ENCODE measurements at regions not wholly inside any gene's neighbourhood (a gene's known extent, or its start where the extent isn't known, plus 50 kb on each side); places are given as distances from the start of the nearest gene placed in this dataset.
A peak's percentile ranks its signal among the peaks of the same experiment; 100 is the strongest.

DNA sequence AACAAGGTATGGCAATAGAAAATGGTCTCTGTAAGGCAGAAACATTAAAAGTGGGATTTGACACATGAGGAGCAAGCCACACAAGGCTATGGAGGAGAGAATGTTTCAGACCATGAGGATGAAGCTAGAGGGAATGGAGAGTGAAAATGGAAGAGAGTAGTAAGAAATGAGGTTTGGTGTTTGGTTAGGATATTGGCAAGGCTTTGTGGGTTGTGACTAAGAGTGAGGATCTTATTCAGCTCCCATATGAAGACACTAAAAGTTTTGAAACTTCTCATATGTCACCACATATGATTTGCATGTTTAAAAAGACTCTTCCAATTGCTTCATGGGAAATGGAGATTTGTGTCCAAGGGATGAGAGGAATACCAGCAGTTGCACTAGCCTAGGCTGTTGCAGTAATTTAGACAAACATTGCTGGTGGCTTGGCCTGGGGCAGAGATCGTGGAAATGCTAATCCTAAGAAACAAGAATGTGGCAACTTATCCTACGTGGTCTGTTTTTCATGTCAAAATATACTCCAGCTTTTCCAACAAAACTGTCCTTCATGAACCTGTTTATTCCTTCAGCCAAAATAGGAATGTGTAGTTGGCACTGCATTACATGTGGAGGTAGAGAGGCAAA lies 749.0 kb downstream of the PDCD6IP start:
- no peak for DNase-seq (ENCODE audit: low read depth)
- in situ Hi-C loops (cut with HindIII; ENCODE audit: low pct_unique_long_range_greater_than_20kb, low sequenced_read_pairs): no loop called here

DNA sequence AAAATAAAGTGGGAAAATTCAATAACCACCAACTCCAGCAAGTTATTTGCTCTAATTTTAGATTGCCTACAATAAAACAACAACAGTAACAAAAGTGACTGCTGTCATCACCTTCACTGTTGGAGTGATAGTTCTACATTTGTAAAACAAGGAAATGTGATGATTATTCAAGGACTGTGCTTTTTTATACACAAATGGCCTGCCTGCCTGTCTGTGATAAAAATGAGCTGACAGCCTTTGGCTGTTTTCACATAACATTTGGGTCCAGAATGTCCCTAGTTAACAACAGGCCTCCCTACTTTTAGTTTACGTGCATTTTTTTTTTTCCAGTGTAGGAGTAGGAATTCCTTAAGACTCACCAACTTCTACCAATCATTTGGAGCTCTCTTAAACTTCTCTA lies 768.8 kb downstream of the PDCD6IP start:
- in situ Hi-C loops (cut with HindIII; ENCODE audit: low pct_unique_long_range_greater_than_20kb, low sequenced_read_pairs): no loop called here
- no peak for DNase-seq (ENCODE audit: low read depth)

DNA sequence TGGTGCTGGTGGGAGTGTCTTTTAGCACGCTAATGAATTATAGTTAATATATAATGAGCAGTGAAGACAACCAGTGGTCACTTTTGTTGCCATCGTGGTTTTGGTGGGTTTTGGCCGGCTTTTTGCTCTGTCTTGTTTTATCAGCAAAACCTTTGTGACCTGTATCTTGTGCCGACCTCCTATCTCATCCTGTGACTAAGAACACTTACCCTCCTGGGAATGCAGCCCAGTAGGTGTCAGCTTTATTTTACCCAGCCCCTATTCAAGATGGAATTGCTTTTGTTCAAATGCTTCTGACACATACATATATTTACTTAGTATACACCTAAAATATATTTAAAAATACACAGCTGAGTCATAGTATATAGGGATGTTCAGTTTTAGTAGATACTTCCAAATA lies 770.3 kb downstream of the PDCD6IP start:
- DNase-seq (ENCODE audit: low read depth): no peak
- in situ Hi-C loops (cut with HindIII; ENCODE audit: low pct_unique_long_range_greater_than_20kb, low sequenced_read_pairs): no loop called here

DNA sequence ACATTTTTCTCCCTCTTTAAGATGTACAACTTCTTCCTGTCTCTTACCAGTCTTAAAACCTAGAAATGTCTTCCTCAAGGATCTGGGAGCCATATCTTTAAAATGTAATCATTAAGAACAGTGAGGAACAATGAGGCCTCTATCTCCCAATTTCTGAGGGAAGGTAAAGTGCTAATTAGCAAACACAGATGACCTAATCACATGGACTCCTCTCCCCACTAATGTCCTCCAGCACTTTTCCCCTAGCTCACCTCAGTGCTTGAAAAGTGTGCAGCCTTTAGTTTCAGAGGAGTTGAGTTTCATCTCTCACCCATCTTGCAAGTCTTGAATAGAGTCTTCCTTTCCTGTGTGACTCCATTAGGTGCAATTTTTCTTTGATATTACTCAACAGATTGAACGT lies 771.0 kb downstream of the PDCD6IP start:
- DNase-seq (ENCODE audit: low read depth): no peak
- in situ Hi-C loops (cut with HindIII; ENCODE audit: low pct_unique_long_range_greater_than_20kb, low sequenced_read_pairs): no loop called here

DNA sequence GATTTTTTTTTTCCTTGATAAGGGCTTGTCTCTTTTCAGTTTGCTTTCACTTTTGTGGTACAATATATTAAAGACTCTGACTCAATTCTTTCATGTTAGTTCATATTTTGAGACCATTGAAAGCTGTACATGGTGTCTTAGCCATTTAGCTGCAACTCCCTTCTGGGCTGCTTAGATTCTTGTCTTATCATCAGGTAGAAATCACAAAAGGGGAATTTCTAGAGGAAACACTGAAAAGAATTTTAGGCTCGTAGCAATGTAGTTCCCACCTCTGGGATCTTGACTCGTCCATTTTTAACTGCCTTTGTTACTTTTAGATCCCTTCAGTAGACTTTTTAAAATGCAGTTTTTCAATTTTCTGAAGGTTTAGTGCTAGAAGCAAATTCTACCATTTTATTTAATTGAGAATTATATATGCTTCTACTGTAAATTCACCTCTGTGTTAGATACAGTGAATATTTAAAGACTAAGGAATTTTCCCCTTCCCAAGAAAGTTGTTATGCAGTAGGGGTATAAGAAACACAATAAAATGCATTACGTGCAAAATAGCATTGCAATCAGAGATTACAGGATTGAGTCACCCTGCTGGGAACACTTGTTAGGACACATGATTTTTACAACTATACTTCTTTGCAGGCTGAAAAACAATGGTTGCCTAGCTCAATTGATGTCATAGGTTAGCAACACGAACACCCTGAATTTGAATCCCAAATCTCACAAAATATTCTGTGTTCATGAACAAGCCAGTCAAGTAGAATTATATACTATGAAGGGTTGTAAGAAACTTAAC lies 772.7 kb downstream of the PDCD6IP start:
- DNase-seq (ENCODE audit: low read depth): no peak
- in situ Hi-C loops (cut with HindIII; ENCODE audit: low pct_unique_long_range_greater_than_20kb, low sequenced_read_pairs): no loop called here

DNA sequence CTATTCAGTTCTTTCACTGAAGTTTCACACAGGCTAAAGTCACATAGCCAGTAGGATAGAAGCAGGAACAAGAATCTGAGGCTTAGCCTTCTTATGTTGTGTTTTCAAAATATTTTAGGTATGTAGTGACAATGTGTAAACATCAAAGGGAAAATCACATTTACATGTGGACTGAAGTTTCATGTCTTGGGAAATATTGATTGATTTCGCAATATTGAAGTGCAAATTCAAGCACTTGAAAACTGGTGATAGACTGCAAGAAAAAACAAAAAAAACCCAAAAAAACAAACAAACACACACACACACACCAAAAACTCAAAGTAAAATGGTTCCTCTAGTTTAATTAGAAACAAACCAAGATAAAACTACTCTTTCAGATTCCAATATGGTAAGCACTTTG lies 773.3 kb downstream of the PDCD6IP start:
- in situ Hi-C loops (cut with HindIII; ENCODE audit: low pct_unique_long_range_greater_than_20kb, low sequenced_read_pairs): no loop called here
- no peak for DNase-seq (ENCODE audit: low read depth)

DNA sequence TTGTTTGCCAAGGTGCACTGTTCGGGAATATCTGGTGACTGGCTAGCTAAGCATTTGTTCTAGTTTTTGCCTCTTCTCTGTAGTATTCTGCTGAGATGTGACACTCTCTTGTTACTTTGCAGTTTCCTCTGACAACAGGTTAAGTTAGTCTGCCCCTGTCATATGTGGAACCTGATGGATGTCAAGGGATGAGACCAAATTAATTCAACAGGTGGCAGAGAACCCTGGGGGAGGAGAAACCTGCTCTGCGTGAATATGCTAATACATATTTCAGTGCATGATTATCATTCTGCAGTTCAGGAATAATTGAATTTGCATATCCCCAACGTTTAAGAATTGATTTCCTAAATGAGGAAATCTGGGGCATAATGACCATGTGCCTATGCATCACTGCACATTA lies 777.3 kb downstream of the PDCD6IP start:
- in situ Hi-C loops (cut with HindIII; ENCODE audit: low pct_unique_long_range_greater_than_20kb, low sequenced_read_pairs): no loop called here

DNA sequence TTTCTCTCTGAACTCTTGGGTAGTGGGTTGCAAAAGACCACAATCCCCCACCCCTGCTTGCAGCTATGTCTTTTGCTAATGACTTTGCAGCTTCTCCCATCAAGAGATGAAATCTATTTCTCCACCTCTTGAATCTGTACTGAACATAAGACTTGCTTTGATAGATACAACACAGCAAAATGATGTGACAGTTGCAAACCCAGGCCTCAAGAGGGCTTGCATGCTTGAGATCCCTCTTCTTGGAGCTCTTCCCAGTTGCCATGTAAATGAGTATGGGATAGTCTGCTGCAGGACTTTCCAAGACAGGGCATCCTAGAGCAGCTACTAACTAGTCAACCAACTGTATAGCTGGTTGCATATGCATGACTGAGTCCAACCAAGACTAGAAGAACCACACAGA lies 783.6 kb downstream of the PDCD6IP start:
- in situ Hi-C loops (cut with HindIII; ENCODE audit: low pct_unique_long_range_greater_than_20kb, low sequenced_read_pairs): no loop called here

More for the DNA sequence above, 777.3 kb downstream of the PDCD6IP start:
- DNase-seq (ENCODE audit: low read depth): no peak

DNA sequence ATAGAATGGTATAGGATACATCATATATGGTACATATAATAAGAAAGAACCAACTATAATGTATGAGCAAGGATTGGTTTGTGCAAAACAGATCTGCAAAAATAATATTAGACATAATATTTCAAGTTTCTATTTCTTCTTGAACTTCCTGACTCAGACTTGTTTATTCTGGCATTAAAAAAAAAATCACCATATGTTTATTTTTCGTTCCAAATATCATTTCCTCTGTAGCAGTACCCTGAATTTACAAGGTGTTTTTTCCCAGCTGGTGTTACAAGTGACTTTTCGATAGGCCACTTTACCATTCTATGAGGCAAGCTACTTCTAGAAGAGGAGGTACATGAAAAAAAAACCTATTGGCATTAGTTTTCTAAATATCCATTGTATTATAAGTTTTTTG lies 785.0 kb downstream of the PDCD6IP start:
- DNase-seq (ENCODE audit: low read depth): no peak
- in situ Hi-C loops (cut with HindIII; ENCODE audit: low pct_unique_long_range_greater_than_20kb, low sequenced_read_pairs): no loop called here

More for the DNA sequence above, 783.6 kb downstream of the PDCD6IP start:
- DNase-seq (ENCODE audit: low read depth): peak; percentile 2

DNA sequence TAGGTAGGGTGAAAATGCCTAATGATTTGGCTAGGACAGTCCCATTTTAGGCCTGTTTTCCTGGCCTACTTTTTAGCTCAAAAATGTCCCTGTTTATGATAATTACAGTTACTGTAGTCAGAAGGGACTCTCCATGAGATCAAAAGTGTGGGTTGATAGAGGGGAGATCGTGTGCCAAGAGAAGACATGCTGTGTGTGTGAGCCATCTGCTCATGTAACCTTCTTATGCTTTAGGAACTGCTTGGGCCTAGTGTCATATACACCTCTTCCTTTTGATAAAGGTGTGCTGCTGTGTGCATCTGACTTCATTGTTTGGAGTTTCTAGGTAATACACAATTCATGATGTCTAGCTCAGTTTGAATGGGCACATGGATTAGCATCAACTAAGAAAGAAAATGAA lies 786.5 kb downstream of the PDCD6IP start:
- DNase-seq (ENCODE audit: low read depth): no peak
- in situ Hi-C loops (cut with HindIII; ENCODE audit: low pct_unique_long_range_greater_than_20kb, low sequenced_read_pairs): no loop called here

DNA sequence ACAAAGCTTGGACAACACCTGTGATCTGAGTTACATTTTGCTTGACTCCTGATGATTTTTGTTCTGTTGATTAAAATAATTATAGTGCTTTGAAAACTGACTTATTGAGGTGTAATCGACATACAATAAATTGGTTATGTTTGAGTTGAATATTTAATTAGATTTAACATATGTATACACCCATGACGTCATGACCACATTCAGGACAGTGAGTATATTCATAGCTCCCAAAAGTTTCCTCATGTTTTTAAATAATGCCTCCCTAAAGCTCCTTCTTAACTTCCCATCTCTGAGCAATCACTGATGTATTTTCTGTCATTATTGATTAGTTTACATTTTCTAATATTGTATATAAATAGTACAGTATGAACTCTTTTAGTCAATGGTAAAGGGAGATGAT lies 801.2 kb downstream of the PDCD6IP start:
- in situ Hi-C loops (cut with HindIII; ENCODE audit: low pct_unique_long_range_greater_than_20kb, low sequenced_read_pairs): no loop called here
- DNase-seq (ENCODE audit: low read depth): no peak

DNA sequence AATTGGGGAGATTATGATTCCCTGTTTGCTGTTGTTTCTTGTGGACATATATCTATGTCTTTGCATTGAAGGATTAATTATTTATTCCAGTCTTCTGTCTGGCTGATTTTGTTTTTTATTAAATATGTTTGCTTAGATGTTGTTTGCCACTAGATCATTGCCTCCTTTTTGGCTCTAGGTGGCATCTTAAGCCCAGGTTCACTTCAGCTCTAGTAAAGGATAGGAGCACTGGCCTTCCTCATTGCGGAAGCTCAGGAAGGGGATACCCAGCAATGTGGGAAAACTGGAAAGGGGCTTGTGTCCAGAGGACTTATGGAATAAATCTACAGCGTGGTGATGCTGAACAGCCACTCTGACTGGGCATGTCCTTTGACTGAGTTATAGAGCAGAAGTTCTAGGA lies 821.6 kb downstream of the PDCD6IP start:
- DNase-seq (ENCODE audit: low read depth): no peak
- in situ Hi-C loops (cut with HindIII; ENCODE audit: low pct_unique_long_range_greater_than_20kb, low sequenced_read_pairs): no loop called here

DNA sequence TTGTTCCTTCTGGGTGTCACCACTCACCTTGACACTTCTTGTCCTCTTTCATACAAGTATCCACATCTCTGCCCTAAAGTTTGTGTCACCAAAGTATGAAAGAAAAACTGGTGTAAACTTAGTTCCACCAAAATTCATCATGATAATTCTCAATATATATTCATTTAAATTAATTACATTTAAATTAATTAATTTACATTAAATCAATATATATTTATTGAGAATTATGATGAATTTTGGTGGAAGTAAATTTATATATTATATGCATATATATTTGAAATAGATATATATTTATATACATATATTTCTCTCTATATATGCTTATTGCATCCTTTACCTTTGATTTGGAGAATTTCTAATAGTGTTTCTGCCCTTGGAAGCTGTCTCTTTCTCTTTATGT lies 828.3 kb downstream of the PDCD6IP start:
- in situ Hi-C loops (cut with HindIII; ENCODE audit: low pct_unique_long_range_greater_than_20kb, low sequenced_read_pairs): no loop called here
- no peak for DNase-seq (ENCODE audit: low read depth)

DNA sequence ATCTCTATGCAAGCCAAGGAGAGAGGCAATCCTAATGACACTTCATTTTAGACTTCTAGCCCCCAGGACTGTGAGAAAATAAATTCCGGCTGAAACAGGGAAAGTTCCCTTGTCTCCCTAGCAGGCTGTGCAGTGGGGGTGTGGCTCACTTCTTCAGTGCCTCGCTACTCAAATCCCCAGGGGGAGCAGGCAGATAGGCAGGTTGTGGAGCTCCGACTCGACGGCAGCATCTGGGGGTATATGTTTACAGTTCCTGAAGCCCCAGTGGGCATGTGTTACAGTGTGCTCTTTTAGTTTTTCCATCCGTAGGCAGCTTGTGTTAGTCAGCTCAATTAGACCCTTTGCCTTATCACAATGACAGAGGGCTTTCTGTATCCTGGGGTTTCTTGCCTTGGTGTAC lies 836.5 kb downstream of the PDCD6IP start:
- no peak for DNase-seq (ENCODE audit: low read depth)
- in situ Hi-C loops (cut with HindIII; ENCODE audit: low pct_unique_long_range_greater_than_20kb, low sequenced_read_pairs): no loop called here

DNA sequence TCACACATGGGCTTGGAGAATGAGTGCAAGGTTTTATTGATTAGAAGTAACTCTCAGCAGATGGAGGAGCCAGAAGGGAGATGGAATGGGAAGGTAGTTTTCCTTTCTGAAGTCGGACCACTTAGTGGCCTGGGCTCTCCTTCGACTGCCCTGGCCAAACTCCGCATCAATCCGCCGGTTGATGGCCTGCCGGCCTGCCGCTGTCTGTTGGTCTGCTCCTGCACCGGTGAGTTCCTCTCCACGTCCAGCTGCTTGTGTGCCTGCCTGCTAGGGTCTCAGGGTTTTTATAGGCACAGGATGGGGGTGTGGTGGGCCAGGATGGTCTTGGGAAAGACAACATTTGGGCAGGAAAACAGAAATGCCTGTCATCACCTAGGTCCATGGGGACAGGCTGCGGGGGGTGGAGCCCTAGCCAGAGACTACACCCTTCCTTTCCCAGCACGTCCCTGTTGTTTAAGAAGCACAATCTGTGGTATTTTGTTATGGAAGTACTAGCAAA lies 837.0 kb downstream of the PDCD6IP start:
- in situ Hi-C loops (cut with HindIII; ENCODE audit: low pct_unique_long_range_greater_than_20kb, low sequenced_read_pairs): no loop called here
- DNase-seq (ENCODE audit: low read depth): no peak

DNA sequence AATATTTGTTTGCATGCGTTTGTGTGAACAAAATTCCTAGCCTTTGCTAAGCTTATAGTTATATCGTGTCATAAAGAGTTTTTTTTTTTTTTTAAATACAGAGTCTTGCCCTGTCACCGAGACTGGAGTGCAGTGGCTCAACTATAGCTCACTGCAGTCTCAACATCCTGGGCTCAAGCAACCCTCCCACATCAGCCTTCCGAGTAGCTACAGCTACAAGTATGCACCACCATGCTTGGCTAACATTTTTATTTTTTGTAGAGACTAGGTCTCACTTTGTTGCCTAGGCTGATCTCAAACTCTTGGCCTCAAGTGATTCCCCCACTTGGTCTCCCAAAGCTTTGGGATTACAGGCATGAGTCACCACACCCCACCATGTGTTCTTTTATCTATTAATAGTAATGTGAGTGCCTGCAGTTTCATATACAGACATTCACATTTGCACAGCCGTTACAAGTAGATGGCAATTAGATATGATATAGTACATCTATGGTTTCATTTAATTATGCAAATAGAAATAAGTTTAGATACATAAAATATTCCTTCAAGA lies 848.6 kb downstream of the PDCD6IP start:
- in situ Hi-C loops (cut with HindIII; ENCODE audit: low pct_unique_long_range_greater_than_20kb, low sequenced_read_pairs): no loop called here
- no peak for DNase-seq (ENCODE audit: low read depth)

DNA sequence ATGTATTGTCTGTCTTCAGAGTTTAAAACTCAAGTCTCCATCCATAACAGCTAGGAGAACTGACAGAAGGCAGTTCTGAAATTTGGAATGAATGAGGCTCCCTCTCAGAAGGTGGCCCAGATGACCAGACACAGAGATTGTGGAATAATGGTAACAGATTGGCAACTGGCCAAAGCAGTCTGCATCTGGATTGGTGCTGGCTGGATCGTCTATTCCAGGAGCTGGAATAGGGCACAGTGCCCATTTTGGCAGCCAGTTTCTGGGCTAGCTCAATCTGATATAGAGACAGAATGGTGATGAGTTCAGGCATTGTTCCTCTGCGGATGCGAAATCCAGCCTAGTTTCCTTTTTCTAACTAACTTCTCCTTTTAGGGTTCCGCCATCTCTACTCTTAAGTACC lies 851.7 kb downstream of the PDCD6IP start:
- in situ Hi-C loops (cut with HindIII; ENCODE audit: low pct_unique_long_range_greater_than_20kb, low sequenced_read_pairs): no loop called here

DNA sequence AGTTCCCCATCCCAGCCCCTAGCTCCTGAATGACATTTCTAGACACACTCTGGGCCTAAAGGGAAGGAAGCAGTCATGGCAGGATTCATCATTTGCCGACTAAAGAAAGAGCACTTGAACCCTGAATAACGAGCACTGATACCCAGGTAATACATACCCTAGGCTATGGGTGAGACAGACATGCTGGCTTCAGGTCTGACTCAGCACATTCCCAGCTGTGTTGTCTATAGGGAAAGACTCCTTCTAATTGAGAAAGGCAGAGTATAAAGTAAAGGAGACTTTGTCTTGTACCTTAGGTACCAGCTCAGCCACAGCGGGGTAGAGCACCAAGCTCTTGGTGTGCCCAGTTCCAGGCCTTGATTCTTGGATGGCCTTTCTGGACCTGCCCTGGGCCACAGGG lies 870.5 kb downstream of the PDCD6IP start:
- no peak for DNase-seq (ENCODE audit: low read depth)
- in situ Hi-C loops (cut with HindIII; ENCODE audit: low pct_unique_long_range_greater_than_20kb, low sequenced_read_pairs): no loop called here

More for the DNA sequence above, 851.7 kb downstream of the PDCD6IP start:
- DNase-seq (ENCODE audit: low read depth): no peak

DNA sequence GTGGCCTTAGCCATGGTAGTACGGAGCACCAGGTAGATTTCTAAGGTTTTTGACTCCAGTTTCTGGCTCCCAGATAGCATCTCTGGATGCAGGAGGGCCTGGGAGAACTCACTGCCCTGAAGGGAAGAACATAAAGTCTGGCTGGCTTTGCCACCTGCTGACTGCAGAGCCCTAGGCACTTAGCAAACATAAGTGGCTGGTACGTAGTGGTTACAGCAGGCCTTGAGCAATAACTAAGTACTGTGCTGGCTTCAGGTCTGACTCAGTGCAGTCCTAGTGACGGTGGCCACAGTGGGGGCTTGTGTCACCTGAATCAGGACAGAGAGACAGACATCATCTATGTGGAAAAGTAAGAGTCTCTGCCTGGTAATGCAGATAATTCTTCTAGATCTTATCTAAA lies 871.1 kb downstream of the PDCD6IP start:
- in situ Hi-C loops (cut with HindIII; ENCODE audit: low pct_unique_long_range_greater_than_20kb, low sequenced_read_pairs): no loop called here
- no peak for DNase-seq (ENCODE audit: low read depth)
